GM19467 (cell line): ENCODE measurements at regions not wholly inside any gene's neighbourhood (a gene's known extent, or its start where the extent isn't known, plus 50 kb on each side); places are given as distances from the start of the nearest gene placed in this dataset.

Experiments used
- ATAC-seq: cut with Tn5 transposase; IDR thresholded peaks from one replicate; pipeline ENCODE4 v1.9.1; 2021; ENCODE audit warnings: mild to moderate bottlenecking, moderate library complexity; ENCODE audit not compliant: unreplicated experiment

DNA sequence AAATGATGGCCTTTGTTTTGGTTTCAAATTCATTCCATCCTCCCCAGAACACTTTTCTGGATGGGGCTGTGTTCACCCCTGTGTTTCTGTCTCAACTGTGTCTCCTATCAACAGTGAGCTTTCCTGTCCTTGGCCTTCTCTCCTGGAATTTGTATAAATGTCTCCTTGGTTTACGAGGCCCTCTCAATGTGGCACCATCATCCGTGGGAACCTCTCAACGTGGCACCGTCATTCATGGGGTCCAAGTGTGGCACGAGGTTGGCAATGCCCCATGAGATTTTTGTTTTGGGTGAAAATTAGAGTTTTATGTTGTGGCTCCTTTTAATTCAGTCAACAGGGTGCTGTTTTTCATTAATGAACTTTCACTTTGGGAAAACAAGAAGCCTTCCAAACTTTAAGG lies 280.7 kb upstream of the SALL3 start:
- no peak for ATAC-seq

- ATAC-seq = no peak
These were observed 280.1 kb upstream of the SALL3 start for GRCh38 chr18:78699499-78699898.

GRCh38 chr18:78701771-78702396 lies 277.7 kb upstream of the SALL3 start:
- no peak for ATAC-seq

DNA sequence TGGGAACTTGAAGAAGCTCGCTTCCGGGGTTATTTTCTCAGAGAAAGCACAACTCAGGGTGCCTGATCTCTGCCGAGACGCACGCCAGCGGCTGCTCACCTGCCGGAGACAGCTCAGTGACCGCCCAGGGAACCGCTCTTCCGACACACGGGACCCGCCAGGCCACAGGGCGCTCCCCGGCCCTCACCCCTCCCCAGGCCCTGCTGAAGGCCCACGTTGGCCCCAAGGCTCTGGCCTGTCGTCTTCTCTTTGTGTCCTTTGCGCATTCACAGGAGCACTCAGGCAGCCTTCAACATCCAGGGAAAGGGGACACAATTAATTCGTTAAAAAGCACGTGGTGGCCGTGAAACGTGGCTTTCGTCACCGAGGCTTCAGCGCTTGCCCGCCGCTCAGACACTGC lies 276.3 kb upstream of the SALL3 start:
- ATAC-seq = no peak

DNA sequence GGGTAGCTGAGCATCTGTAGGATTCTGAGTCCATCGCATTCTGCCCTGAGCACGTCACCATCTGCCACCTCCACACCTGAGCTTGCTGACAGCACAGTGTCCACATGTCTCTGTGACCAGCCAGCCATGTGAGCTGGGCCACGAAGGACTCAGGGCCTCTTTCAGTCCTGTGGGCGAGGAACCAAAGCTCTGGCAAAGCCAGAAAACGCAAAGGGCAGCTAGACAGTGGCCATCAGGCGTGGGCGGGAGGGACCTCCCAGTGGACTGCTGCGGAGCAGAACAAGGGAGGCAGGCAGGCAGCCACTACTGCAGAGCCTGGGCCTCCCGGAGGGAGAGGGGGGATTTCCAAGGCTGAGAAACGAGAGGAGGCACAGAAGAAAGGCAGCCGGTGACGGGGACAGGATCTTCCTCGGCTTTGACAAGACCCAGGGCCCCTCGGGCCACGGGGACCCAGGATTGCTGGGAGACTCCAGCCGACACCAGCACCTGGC lies 274.6 kb upstream of the SALL3 start:
- ATAC-seq = no peak

DNA sequence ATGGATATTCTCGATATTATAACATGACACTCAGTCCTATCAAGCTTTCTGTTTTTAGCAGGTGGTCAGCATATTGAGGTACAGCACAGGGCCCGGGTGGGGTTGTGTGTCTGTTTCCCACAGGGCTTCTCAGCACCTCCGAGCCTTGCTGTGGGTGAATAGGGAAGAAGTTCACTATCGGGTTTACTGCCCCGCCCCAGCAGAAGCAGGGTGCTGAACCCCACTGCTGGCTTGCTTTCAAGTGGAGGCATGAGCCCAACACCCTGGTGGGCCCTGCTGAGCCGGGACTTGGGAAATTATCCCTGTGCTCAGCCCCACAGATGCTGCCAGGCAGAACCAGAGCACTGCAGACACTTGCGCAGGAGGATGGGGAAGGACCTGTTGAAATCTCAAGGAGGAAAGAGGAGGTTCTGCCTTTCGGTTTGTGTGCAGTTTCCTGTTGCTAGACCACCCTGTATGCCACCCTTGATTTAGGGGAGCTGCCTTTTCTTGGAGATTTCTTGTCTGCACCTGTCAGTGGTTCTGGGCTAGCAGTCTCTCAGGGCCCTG lies 270.3 kb upstream of the SALL3 start:
- ATAC-seq = no peak

DNA sequence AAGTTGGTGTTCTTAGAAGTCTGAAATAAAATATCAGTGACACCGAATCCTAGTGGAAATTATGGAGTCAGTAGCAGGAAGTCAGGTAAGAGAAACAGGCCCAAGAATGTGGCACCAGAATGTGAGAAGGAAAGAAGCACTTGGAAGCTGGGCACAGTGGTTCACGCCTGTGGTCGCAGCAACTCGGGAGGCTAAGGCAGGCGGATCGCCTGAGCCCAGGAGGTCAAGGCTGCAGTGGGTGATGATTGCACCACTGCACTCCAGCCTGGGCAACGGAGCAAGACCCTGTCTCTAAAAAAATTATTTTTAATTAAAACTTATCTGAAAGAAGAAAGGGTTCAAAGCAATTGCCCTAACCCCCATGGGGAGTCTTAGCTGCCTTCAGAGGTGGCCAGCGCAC lies 268.3 kb upstream of the SALL3 start:
- no peak for ATAC-seq

- no peak for ATAC-seq
These were observed 267.6 kb upstream of the SALL3 start for GRCh38 chr18:78711971-78712370.

GRCh38 chr18:78713069-78713468 lies 266.5 kb upstream of the SALL3 start:
- ATAC-seq = no peak

- no peak for ATAC-seq
These were observed 265.9 kb upstream of the SALL3 start for GRCh38 chr18:78713726-78714125.

- ATAC-seq = no peak
These were observed 263.6 kb upstream of the SALL3 start for GRCh38 chr18:78716022-78716421.

GRCh38 chr18:78716581-78716980 lies 263.0 kb upstream of the SALL3 start:
- ATAC-seq = no peak

- ATAC-seq = no peak
These were observed 262.4 kb upstream of the SALL3 start for GRCh38 chr18:78717051-78717765.

- no peak for ATAC-seq
These were observed 261.9 kb upstream of the SALL3 start for GRCh38 chr18:78717766-78718150.

GRCh38 chr18:78719821-78720220 lies 259.8 kb upstream of the SALL3 start:
- ATAC-seq = no peak

GRCh38 chr18:78720456-78721237 lies 259.0 kb upstream of the SALL3 start:
- no peak for ATAC-seq

- no peak for ATAC-seq
These were observed 258.3 kb upstream of the SALL3 start for GRCh38 chr18:78721238-78721875.

- no peak for ATAC-seq
These were observed 257.6 kb upstream of the SALL3 start for GRCh38 chr18:78721981-78722380.

GRCh38 chr18:78722386-78722785 lies 257.2 kb upstream of the SALL3 start:
- no peak for ATAC-seq

GRCh38 chr18:78722929-78723710 lies 256.5 kb upstream of the SALL3 start:
- ATAC-seq = no peak
